Coronary artery (tissue), 2 donors: ENCODE measurements at regions not wholly inside any gene's neighbourhood (a gene's known extent, or its start where the extent isn't known, plus 50 kb on each side); places are given as distances from the start of the nearest gene placed in this dataset.

Experiments
- DNase-seq: peaks from one replicate; pipeline ENCODE4 v3.0.0-alpha.2; 2017; ENCODE audit warnings: low spot score
- H3K27ac ChIP-seq, 2 donors: fragments of 200-600 bp; sonication (generic); one replicate each; pipeline ENCODE4 v1.5.1; 2016 to 2019
- H3K4me3 ChIP-seq: fragments of 200-600 bp; sonication (generic); 2 replicates; pipeline ENCODE4 v1.5.1; 2016; ENCODE audit warnings: mild to moderate bottlenecking, moderate library complexity
- CTCF ChIP-seq: fragments of 200-600 bp; sonication (generic); IDR thresholded peaks from one replicate; pipeline ENCODE4 v1.5.1; 2019; ENCODE audit warnings: antibody characterized with exemption

GRCh38 chr12:17159506-17160300, 553.7 kb upstream of the LMO3 start:
- no peak for TF ChIP-seq CTCF
- no peak overlapping the region for H3K4me3 ChIP-seq
- H3K27ac ChIP-seq = no peak overlapping the region
- DNase-seq = no peak

- Histone ChIP-seq H3K4me3 (no peak overlapping the region), H3K27ac (no peak overlapping the region)
- DNase-seq = no peak
- TF ChIP-seq CTCF = no peak
Measured at GRCh38 chr12:17158201-17158600, 552.2 kb upstream of the LMO3 start.

GRCh38 chr12:17151917-17152316, 546.0 kb upstream of the LMO3 start:
- DNase-seq = no peak
- Histone ChIP-seq H3K27ac (no peak overlapping the region), H3K4me3 (no peak overlapping the region)
- no peak for TF ChIP-seq CTCF

GRCh38 chr12:17148706-17149105, 542.7 kb upstream of the LMO3 start:
- Histone ChIP-seq H3K4me3 (no peak overlapping the region), H3K27ac (no peak overlapping the region)
- no peak for TF ChIP-seq CTCF
- DNase-seq = no peak

- Histone ChIP-seq H3K27ac (no peak overlapping the region), H3K4me3 (no peak overlapping the region)
- no peak for TF ChIP-seq CTCF
- no peak for DNase-seq
Measured at GRCh38 chr12:17142856-17143255, 536.9 kb upstream of the LMO3 start.

- no peak for TF ChIP-seq CTCF
- DNase-seq = no peak
- H3K27ac ChIP-seq = no peak overlapping the region
- no peak overlapping the region for H3K4me3 ChIP-seq
Measured at GRCh38 chr12:17139931-17140330, 534.0 kb upstream of the LMO3 start.

GRCh38 chr12:17137396-17137795, 531.4 kb upstream of the LMO3 start:
- Histone ChIP-seq H3K4me3 (no peak overlapping the region), H3K27ac (no peak overlapping the region)
- TF ChIP-seq CTCF = no peak
- DNase-seq = no peak
